Lung microvascular endothelial cell (primary cell): ENCODE measurements at regions not wholly inside any gene's neighbourhood (a gene's known extent, or its start where the extent isn't known, plus 50 kb on each side); places are given as distances from the start of the nearest gene placed in this dataset.

Experiments used
- DNase-seq, 2 donors: peaks; one replicate each; pipeline versions ENCODE4 v3.0.0 to v3.0.0-alpha.2; 2010; ENCODE audit warnings: low read depth in 2 of 2

DNA sequence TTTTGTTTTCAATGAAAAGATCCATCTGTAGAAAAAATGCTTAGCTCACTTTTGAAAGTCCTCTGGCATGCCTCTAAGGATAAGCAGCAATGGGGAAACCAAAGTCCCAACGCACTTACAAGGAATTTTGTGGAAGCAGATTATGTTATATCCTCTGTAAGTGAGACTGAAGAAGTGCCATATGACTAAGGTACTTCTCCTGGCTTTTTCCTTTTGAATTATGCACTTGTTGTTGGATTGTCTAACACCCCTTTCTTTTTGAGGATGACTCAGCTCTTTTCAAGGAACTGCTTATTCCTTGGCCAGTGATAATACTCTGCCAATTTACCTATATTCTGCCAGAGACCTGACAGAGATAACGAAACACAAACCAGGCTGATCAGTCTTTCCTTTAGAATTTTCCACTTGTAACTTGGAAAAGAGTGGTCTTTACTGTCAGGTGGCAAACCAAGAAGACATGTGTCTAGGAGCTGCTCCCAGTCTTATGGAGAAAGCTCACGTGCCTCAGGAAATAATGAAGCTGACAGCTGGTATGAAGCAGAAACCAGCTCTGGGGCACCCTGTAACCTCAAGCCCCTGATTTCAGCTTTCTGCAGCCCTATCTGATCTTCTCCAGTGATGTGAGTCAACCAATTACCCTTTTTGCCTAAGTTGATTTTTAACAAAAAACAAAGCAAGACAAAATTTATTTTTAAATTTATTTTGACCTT is 290.8 kb upstream of the FBXL7 start:
- DNase-seq = no peak

GRCh38 chr5:15206133-15206532 is 293.8 kb upstream of the FBXL7 start:
- no peak for DNase-seq

- DNase-seq = peak in 1 of 2 donors; percentile 4
Observed at GRCh38 chr5:15203376-15203775, 296.6 kb upstream of the FBXL7 start.

DNA sequence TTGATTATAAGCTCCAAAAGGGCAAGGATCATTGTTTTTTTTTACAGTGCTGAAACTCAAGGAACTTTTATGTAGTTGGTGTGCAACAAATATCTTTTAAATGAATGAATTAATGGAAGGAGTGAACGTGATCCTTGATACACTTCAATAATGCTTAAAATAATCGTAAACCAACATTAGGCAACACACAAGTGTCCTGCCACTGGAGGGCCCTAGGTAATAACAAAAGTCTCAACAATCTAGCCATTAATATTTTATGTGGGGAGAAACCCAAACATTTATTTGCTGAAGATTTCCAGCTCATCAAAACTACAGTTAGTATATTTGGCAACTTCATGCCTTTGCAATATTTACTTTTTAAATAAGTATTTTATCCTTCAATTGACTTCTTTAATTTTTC is 309.0 kb upstream of the FBXL7 start:
- peak; percentile 4 to 28 for DNase-seq

DNA sequence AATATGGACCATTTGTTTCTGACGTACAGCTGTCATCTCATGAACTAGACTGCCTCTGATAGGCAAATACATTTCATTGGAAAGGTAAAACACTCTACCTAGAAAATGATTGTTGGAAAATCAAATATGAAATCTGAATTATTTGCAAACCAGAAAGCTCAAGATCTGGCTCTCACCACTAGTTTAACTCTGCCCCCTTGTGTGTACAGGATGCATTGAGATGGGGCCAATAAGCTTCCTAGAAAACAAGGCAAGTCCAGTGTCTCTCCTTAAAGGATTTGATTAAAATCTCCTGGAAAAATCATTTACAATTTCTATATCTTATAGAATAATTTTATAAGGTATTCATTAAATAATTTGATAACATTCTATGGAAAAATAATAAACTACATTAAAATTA is 311.9 kb upstream of the ANKH start:
- peak in 1 of 2 donors; percentile 41 for DNase-seq

GRCh38 chr5:15170173-15170572 is 298.6 kb upstream of the ANKH start:
- no peak for DNase-seq

DNA sequence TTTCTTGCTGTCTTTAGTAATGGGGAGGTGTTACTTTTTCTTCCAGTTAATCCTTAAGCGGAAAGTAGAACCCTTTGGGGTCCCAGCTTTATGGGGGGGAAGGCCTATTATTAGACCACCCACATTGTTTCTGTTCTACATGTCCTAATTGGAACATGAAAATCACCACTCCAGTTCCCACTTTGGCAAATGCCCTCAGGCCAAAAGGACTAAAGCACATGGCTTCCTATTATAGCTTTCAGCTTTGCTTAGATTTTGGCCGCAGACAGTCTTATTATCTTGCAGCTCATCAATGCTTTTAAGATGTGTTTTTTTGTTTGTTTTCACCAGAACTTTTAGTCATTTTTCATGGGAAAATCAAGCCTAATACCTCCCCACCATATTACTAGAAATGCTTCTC is 296.8 kb upstream of the ANKH start:
- no peak for DNase-seq

GRCh38 chr5:15160091-15160490 is 288.5 kb upstream of the ANKH start:
- DNase-seq = no peak

DNA sequence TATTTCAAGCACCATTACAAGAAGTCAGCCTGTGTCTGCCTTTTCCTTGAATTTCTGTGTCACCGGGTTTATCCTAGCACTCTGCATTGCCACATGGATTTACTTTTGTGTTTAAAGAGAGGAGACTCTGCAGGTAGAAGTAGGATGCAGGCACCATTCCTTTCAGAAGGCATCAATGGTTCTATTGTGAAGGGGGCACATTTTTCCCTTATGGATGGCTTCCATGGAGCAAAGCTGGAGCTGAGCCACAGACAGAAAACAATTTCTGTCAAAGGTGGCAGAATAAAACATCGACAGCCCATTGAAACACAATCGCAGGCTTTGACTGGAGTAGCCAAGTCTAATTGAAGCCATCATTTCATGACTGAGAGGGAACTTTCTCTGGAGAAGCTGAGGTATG is 288.0 kb upstream of the ANKH start:
- DNase-seq = no peak

- no peak for DNase-seq
Observed at GRCh38 chr5:15142458-15142857, 270.9 kb upstream of the ANKH start.

DNA sequence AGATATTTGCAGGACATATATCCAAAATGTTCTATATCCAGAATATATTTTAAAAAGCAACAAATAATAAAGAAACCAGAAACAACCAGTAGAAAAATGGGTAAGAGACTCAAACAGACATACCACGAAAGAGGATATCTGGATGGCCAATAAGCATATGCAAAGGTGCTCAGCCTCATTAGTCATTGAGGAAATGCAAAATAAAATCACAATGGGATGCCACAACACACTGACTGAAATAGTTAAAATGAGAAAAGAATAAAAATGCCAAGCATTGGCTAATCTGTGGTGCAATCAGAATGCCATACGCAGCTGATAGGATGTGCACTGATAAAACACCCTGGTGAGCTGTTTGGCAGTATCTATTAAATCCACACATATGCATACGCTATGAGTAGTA is 265.8 kb upstream of the ANKH start:
- no peak for DNase-seq

DNA sequence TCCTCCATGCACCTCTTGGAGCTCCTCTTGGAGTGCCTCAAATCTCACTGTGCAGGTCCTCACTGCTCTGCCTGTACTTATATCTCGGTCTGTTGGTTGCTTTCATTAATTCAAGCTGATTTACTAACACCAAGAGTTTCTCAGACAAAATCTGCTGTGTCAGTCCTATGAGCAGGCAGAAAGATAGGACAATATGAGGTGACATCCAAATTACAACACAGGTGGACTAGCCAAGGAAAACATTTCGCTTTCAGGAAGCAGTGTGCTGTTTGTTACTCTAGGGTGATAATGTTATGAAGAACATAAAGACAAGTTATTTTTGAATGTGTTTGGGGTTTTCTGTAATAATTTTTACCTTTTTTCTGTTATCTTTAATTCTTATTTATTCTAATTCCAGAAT is 264.1 kb upstream of the ANKH start:
- peak in 1 of 2 donors; percentile 72 for DNase-seq

GRCh38 chr5:15133456-15133965 is 261.9 kb upstream of the ANKH start:
- DNase-seq = no peak

GRCh38 chr5:15132816-15133405 is 261.3 kb upstream of the ANKH start:
- DNase-seq = no peak

DNA sequence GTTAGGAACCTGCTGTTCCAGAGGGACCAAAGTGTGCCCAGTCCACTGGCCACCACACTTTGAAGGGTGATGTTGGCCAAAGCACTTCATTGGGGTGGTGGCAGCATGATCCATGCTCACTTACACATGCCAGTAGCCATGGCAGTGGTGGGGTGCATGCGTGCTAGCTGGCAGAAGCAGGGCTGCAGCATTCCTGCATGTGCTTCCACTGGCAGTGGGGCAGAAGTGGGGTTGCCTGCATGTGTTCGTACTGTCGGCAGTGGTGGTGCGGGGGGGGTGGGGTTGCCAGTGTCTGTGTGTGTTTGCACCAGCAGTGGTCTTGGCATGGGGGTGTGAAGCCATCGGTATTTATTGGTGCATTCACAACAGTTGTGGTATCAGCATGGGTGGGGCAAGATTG is 260.3 kb upstream of the ANKH start:
- no peak for DNase-seq

- no peak for DNase-seq
Observed at GRCh38 chr5:15124871-15125568, 253.4 kb upstream of the ANKH start.

- DNase-seq = no peak
Observed at GRCh38 chr5:15124461-15124860, 252.9 kb upstream of the ANKH start.

- no peak for DNase-seq
Observed at GRCh38 chr5:15117688-15118087, 246.1 kb upstream of the ANKH start.

DNA sequence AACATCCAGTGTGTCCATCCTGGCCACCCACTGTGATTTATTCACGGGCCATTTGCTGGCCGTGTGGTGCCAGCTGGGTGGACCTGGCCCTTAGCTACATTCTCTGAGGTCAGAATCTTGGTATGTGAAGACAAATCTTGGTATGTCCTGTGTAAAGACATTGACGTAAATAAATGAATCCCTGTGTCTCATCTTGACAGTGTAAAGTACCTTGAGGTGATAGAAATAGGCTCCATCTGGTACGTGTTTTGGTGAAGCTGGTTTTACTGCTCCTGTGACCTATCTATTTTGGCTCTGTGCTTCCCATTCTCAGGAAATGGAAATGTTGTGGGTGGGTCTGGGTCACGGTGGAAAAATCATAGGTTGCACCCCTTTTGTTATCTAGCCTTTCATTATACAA is 245.4 kb upstream of the ANKH start:
- DNase-seq = peak in 1 of 2 donors; percentile 48

DNA sequence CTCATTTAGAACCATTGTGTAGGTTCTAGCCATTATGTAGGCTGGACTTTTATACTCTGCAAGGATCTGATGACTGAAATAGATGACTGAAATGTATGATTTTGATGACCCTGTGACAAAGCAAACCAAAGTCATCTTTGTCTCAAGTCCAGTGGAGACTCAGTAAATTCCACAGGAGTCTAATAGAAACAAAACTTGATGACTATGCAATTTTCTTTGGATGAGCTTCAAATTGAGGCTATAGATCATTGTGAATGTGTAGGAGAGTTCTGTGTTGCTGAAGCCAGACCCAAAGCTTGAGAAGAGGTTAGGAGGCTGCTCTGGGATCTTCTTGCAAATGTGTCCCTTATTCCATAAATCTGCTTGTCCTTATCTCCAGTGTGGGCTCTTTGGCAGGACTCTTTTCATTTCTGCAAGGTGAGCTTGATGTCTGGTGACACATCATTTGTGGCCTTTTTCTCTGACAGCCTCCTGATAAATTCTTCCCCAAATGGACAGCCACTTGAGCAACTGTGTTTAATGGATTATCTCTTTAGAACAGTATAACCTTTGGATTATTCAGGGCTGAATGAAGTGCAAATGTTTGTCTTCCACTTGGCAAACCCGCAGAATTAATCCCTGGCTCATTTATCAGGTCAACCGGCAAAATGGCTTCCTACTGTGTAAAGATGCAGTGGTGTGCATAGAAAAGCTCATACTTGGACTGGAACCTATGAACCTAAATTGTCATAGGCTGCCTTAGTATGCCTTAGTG is 235.1 kb upstream of the ANKH start:
- no peak for DNase-seq

- DNase-seq = peak; percentile 66 to 67
Observed at GRCh38 chr5:15105799-15106393, 234.3 kb upstream of the ANKH start.

GRCh38 chr5:15103864-15104263 is 232.3 kb upstream of the ANKH start:
- no peak for DNase-seq
